HL-60 (cell line): ENCODE measurements at regions not wholly inside any gene's neighbourhood (a gene's known extent, or its start where the extent isn't known, plus 50 kb on each side); places are given as distances from the start of the nearest gene placed in this dataset.

Experiments
- POLR2AphosphoS5 ChIP-seq: IDR thresholded peaks from 2 replicates; pipeline ENCODE4 v1.6.1; 2012; ENCODE audit warnings: low read depth
- SPI1 ChIP-seq: IDR thresholded peaks from 2 replicates; pipeline ENCODE4 v1.6.1; 2012; ENCODE audit warnings: low read depth, mild to moderate bottlenecking, borderline replicate concordance
- TF ChIP-seq, protein P1 (sequence below): IDR thresholded peaks from one replicate; pipeline ENCODE4 v1.5.1; 2011; ENCODE audit warnings: low read length, control low read depth, inconsistent platforms; ENCODE audit not compliant: insufficient read depth

- TF ChIP-seq, protein P1, sequence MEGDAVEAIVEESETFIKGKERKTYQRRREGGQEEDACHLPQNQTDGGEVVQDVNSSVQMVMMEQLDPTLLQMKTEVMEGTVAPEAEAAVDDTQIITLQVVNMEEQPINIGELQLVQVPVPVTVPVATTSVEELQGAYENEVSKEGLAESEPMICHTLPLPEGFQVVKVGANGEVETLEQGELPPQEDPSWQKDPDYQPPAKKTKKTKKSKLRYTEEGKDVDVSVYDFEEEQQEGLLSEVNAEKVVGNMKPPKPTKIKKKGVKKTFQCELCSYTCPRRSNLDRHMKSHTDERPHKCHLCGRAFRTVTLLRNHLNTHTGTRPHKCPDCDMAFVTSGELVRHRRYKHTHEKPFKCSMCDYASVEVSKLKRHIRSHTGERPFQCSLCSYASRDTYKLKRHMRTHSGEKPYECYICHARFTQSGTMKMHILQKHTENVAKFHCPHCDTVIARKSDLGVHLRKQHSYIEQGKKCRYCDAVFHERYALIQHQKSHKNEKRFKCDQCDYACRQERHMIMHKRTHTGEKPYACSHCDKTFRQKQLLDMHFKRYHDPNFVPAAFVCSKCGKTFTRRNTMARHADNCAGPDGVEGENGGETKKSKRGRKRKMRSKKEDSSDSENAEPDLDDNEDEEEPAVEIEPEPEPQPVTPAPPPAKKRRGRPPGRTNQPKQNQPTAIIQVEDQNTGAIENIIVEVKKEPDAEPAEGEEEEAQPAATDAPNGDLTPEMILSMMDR, result no peak
- TF ChIP-seq POLR2AphosphoS5, result no peak
- no peak for TF ChIP-seq SPI1
These were observed 664.4 kb downstream of the FRK start for GRCh38 chr6:115396112-115396906.
